Erythroblast (primary cell): ENCODE measurements at regions not wholly inside any gene's neighbourhood (a gene's known extent, or its start where the extent isn't known, plus 50 kb on each side); places are given as distances from the start of the nearest gene placed in this dataset.

Experiments used
- GATA1 ChIP-seq: IDR thresholded peaks from 2 replicates; pipeline ENCODE4 v1.6.1; 2011; ENCODE audit warnings: low read depth, mild to moderate bottlenecking, control low read depth, low read length, moderate library complexity
- POLR2A ChIP-seq: IDR thresholded peaks from 2 replicates; pipeline ENCODE4 v1.6.1; 2011; ENCODE audit warnings: mild to moderate bottlenecking, low read length

- TF ChIP-seq POLR2A (no peak), GATA1 (no peak)
These were observed 360.2 kb downstream of the PREX1 start for GRCh38 chr20:48467622-48468021.
